ENCODE measurements at regions not wholly inside any gene's neighbourhood (a gene's known extent, or its start where the extent isn't known, plus 50 kb on each side); places are given as distances from the start of the nearest gene placed in this dataset.

DNA sequence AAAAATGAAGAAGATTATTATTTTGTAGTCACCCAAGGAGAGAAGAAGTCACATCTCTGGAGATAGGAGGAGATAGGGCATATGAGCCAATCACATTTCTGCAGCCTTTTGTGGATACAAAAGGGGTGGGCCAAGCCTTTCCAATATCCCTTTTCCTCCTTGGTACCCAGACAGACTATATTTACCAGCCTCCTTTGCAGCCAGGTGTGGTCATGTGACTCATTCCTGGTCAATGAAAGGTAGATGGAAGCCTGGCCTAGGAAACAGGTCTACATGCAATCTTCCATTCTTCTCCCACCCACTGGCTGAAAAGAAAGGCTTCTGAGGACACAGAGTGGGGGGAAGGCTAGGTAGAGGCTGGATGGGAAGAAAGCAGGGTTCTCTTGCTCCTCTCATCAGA is 58.1 kb upstream of the ERG start:
- DNase-seq (ENCODE audit: low read depth in 3 of 3), result no peak

GRCh38 chr21:38561205-38561604 is 62.9 kb upstream of the ERG start:
- DNase-seq (ENCODE audit: low read depth in 3 of 3), result no peak

DNA sequence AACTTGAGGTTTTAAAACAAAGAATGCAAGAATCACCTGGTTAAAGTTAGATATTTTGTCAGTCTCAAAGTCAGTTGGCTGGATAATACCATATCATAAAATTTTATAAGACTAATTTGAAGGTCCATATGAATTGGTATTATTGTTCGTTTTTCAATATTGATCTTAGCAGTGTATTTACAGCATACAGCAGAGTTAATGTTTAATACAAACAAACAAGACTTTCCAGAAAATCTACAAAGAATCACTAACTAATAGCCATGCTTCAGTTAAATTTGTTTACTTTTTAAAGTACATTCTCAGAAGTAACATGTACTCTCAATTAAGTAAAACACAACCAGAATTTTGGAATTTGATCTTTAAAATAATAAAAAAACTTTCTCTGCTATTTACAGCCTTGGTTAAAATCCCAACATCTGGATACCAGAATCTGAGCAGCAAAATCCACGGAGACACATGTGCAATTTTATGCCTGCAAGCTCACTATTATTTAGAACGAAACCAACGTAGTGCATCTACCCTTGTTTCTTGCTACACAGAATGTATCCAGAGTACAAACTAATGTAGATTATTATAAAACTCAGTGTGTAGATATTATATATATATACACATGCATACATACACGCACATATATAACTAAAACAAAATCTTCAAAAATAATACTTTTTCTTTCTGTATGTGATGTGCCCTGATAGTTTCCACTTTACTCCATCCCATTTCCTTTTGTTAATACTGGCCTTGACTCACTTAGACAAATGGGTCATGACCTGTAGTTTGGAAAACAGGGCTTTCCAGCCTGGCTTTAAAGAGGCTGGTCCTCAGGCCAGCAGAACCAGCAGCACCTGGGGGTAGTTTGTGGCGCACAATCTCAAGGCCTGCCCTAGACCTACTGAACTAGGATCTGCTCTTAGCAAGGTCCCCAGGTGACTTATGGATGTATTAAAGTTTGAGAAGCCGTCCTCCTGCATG is 63.6 kb upstream of the ERG start:
- DNase-seq (ENCODE audit: low read depth in 3 of 3), result no peak

- DNase-seq (ENCODE audit: low read depth in 3 of 3), result no peak
Observed at GRCh38 chr21:38567335-38567969, 69.2 kb upstream of the ERG start.

GRCh38 chr21:38567970-38568360 is 69.7 kb upstream of the ERG start:
- no peak for DNase-seq (ENCODE audit: low read depth in 3 of 3)

DNA sequence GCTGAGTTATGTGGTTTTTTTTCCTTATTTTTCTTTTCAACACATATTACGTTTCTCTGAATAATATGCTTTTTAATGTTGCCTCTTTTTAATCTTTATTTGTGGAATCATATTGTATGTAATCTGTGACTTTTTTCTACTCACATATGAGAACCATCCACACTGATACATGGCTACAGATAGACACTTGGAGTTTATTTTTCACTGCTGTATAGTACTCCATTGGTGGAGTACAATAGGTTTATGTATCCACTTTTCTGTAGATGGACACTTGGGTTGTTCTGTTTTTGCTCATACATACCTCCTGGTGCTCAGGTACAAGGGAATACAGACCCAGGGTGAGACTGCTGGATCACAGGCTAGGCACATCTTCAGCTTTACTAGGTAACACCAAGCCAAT is 71.5 kb upstream of the ERG start:
- DNase-seq (ENCODE audit: low read depth in 3 of 3), result no peak

DNA sequence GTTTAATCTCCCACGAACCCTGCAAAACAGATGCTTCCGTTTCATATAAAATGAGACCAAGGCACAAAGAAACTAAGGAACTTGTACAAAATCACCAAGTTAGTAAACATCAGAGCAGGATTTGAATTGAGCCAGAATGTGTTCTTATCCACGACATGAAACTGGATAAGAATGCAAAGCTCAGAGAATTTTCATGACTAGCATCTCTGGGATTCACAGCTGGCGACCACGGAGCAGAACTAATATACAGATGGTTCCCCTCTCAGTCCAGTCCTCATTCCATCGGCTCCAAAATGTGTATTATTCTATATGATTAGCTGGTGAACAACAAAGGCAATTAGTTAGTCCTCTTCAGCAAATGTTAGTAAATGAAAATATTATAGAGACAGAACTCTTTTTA is 72.3 kb upstream of the ERG start:
- DNase-seq (ENCODE audit: low read depth in 3 of 3), result no peak

DNA sequence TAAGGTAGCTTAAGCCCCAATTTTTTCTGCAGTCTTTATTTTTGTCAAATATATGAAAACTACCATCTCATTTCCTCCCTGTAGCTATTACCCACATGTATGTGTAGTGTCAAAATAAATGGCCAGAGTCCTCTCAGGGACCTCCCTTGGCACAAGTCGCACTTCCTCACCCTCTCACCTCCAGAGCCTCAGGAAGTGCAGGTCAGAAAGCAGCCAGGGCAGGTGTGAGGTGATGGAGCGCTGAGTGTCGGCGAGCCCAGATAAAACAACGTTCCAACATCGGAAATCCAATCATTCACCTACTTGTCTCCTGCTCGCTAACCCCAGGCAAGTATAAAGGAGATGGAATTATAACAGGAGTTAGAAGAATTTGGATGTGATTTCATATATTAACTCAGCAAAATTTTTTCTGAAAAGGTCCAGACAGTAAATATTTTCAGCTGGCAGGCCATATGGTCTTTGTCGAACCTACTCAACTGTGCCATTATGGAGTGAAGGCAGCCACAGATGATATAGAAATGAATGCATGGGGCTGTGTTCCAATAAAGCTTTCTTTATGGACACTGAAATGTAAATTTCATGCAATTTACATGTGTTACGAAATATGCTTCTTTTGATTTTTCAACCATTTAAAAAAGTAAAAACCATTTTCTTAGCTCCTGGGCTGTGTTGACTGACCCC is 76.8 kb upstream of the ERG start:
- DNase-seq (ENCODE audit: low read depth in 3 of 3), result no peak

- DNase-seq (ENCODE audit: low read depth in 3 of 3), result no peak
Observed at GRCh38 chr21:38577887-38578286, 79.6 kb upstream of the ERG start.

- DNase-seq (ENCODE audit: low read depth in 3 of 3), result no peak
Observed at GRCh38 chr21:38590449-38591217, 92.4 kb upstream of the ERG start.

DNA sequence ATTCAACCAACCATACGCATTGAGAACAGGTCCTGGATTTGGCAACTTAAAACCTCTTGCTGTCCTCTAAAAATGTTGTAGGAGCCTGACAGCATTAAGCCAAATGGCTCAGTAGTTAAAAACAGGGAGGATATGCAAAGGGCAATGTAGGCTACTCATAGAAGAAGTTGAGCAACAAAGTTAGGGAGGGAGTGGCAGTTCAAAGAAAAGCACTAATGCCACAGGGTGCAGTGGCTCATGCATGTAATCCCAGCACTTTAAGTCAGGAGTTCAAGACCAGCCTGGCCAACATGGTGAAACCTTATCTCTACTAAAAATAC is 92.9 kb upstream of the ERG start:
- DNase-seq (ENCODE audit: low read depth in 3 of 3), result no peak

GRCh38 chr21:38596264-38597042 is 98.2 kb upstream of the ERG start:
- no peak for DNase-seq (ENCODE audit: low read depth in 3 of 3)

DNA sequence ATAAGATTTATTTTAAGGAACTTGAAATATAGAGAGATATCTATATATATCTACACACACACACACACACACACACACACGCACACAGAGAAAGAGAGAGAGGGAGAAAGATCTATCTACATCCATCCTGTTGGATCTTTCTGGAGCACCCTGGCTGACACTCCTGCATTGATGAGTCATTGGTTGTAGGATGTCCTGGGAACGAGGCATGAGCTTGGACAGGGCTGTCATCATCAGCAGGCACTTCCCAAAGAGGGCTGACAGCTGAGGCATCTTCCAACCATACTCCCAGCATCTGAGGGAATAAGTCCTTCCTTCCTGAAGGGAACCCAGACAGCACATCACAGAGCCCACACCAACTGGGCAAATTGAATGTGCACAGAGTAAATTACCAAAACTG is 99.1 kb upstream of the ERG start:
- no peak for DNase-seq (ENCODE audit: low read depth in 3 of 3)

DNA sequence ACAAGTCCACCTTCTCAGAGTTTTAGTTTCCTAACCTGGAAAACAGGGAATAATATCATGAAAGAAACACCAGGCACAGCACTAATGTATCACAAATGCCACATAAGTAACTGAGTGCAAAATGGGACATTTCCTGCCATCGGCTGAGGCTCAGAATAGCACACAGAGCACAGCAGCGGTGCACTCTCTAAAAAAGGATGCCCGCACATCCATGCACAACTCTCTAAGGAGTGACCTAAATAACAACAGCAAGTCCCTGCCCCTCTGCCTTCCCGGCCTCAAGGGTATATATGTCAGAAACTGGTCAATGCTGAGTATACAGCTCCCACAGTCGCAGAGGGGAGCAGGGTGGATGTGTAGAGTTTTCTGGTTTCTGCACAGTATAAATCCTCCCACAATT is 100.1 kb upstream of the ERG start:
- DNase-seq (ENCODE audit: low read depth in 3 of 3), result no peak

GRCh38 chr21:38599381-38599975 is 101.2 kb upstream of the ERG start:
- no peak for DNase-seq (ENCODE audit: low read depth in 3 of 3)

- DNase-seq (ENCODE audit: low read depth in 3 of 3), result no peak
Observed at GRCh38 chr21:38600106-38600505, 101.8 kb upstream of the ERG start.

DNA sequence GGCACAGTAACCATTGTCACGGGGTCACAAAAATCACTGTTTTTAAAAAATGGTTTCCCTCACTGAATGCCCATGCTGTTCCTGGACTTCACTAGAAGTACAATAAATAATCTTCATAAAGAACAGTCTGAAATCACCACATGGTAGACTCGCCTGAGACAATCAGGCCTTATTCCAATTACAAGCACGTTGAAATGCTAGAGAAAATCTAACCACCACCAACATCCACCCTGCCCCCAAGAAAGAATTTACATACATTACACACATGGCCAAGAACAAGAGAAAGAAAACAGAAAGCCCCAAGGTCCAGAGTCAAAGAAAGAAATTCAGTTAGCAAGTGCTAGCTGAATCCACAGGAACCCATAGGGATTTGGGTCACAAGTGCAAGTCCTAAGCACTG is 107.0 kb upstream of the ERG start:
- DNase-seq (ENCODE audit: low read depth in 3 of 3), result no peak

DNA sequence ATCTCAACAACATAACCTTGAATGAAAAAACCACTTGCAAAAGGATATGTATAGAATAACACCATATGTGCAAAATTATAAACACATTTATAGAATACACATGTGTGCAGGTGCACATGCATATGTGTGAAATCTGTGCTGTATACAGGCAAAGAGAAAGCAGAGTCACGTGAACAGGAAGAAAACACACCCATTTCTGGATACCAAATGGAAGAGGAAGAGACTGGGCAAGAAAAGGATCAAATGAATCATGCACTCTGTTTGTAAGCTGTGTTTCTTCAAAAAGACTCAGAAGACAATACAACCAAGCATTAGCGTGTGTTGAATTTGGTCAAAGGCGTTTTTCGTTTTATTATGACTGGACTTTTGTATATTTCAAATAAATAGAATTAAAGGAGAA is 111.3 kb upstream of the ERG start:
- no peak for DNase-seq (ENCODE audit: low read depth in 3 of 3)

- DNase-seq (ENCODE audit: low read depth in 3 of 3), result no peak
Observed at GRCh38 chr21:38610623-38611251, 112.5 kb upstream of the ERG start.

DNA sequence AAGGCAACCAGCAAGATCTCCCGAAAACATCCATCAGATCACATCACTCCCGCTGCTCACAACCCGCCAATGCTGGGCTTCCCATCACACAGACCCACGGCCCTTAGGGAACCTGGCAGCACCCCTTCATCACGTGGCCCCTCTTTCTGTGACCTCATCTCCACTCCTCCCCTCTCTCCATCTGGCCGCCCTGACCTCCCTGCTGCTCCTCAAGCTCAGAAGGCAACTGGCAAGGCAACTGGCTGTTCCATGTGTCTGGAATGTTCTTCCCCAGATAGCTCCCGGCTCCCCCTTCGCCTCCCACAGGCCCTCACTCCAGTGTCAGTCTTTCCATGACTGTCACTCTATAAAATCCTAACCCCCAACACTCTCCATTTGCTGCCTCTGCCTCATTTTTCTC is 113.0 kb upstream of the ERG start:
- DNase-seq (ENCODE audit: low read depth in 3 of 3), result no peak

- no peak for DNase-seq (ENCODE audit: low read depth in 3 of 3)
Observed at GRCh38 chr21:38613686-38614085, 115.4 kb upstream of the ERG start.

Measured in stimulated activated CD4-positive, alpha-beta T cell treated with anti-CD3 and anti-CD28 coated beads, TNF-alpha, amount 100 ng/mL, for 48 hours (primary cell).